ENCODE measurements at regions not wholly inside any gene's neighbourhood (a gene's known extent, or its start where the extent isn't known, plus 50 kb on each side); places are given as distances from the start of the nearest gene placed in this dataset.

- H3K36me3 ChIP-seq (replicated peaks) = no peaks in the 10 kb centered on the region
- H3K4me3 ChIP-seq (ENCODE audit: low read depth, low read length) = no peak overlapping the region
- no peaks in the 10 kb centered on the region for H3K27me3 ChIP-seq (replicated peaks)
- H3K27ac ChIP-seq = no peak overlapping the region
- TF ChIP-seq, protein P1, sequence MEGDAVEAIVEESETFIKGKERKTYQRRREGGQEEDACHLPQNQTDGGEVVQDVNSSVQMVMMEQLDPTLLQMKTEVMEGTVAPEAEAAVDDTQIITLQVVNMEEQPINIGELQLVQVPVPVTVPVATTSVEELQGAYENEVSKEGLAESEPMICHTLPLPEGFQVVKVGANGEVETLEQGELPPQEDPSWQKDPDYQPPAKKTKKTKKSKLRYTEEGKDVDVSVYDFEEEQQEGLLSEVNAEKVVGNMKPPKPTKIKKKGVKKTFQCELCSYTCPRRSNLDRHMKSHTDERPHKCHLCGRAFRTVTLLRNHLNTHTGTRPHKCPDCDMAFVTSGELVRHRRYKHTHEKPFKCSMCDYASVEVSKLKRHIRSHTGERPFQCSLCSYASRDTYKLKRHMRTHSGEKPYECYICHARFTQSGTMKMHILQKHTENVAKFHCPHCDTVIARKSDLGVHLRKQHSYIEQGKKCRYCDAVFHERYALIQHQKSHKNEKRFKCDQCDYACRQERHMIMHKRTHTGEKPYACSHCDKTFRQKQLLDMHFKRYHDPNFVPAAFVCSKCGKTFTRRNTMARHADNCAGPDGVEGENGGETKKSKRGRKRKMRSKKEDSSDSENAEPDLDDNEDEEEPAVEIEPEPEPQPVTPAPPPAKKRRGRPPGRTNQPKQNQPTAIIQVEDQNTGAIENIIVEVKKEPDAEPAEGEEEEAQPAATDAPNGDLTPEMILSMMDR (IDR thresholded peaks at IDR 0.05; ENCODE audit: low read depth, low read length, missing control alignments) = no peak
- in situ Hi-C loops (cut with HindIII; ENCODE audit: low pct_ligation_motif_present, low sequenced_read_pairs) = no loop called here
- DNase-seq = no peak
These were observed 82.2 kb upstream of the WDR72 start for GRCh38 chr15:53841651-53842050.

- Histone ChIP-seq H3K36me3 (replicated peaks) (no peaks in the 10 kb centered on the region), H3K4me3 (ENCODE audit: low read depth, low read length) (no peak overlapping the region), H3K27ac (no peak overlapping the region), H3K27me3 (replicated peaks) (no peaks in the 10 kb centered on the region)
- in situ Hi-C loops (cut with HindIII; ENCODE audit: low pct_ligation_motif_present, low sequenced_read_pairs) = no loop called here
- no peak for DNase-seq
- TF ChIP-seq, protein P1 (IDR thresholded peaks at IDR 0.05; ENCODE audit: low read depth, low read length, missing control alignments) = no peak
These were observed 81.2 kb upstream of the WDR72 start for GRCh38 chr15:53840681-53841080.

DNA sequence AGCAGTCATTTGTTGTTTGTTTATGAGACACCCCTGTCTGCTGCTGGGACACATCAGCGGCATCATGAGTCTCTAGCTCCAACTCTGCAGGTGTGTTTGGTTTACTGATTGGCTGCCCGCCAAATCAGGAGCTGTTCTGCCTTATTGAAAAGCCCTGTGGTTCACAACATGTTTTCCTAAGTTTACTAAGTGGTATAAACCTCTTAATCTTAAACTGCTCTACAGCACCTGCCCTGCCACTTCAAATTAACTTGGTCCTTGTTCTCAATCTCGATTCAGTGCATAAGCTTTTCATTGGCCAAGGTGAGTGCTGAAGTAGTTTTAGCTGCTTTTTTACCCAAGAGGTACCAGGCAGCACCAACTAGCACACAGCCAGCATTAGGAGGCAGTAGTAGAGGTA is 77.8 kb upstream of the WDR72 start:
- H3K36me3 ChIP-seq (replicated peaks) = no peaks in the 10 kb centered on the region
- H3K4me3 ChIP-seq (ENCODE audit: low read depth, low read length) = no peak overlapping the region
- in situ Hi-C loops (cut with HindIII; ENCODE audit: low pct_ligation_motif_present, low sequenced_read_pairs) = no loop called here
- TF ChIP-seq, protein P1 (IDR thresholded peaks at IDR 0.05; ENCODE audit: low read depth, low read length, missing control alignments) = no peak
- no peak for DNase-seq
- no peak overlapping the region for H3K27ac ChIP-seq
- H3K27me3 ChIP-seq (replicated peaks) = no peaks in the 10 kb centered on the region

- DNase-seq = no peak
- Histone ChIP-seq H3K27me3 (replicated peaks) (no peaks in the 10 kb centered on the region), H3K27ac (no peak overlapping the region), H3K4me3 (ENCODE audit: low read depth, low read length) (no peak overlapping the region), H3K36me3 (replicated peaks) (no peaks in the 10 kb centered on the region)
- in situ Hi-C loops (cut with HindIII; ENCODE audit: low pct_ligation_motif_present, low sequenced_read_pairs) = no loop called here
- TF ChIP-seq, protein P1 (IDR thresholded peaks at IDR 0.05; ENCODE audit: low read depth, low read length, missing control alignments) = no peak
These were observed 77.2 kb upstream of the WDR72 start for GRCh38 chr15:53836618-53837017.

DNA sequence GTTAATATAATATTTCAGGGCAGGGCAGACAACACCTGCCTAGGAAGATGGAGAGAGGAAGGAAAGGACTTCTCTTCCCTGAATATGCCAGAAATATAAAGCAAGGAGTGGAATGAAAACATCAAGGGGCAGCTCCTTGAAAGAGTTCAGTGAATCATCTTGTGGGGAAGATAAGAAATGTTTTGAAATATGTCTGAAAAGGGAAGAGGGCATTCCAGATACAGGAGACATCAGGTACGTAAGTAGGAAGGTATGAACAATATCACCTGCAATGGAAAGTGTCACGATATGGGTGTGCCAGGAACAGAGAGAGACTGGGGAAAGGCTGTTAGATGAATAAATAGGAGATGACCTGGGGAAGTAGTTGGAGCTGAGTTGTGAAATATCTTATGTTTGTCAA is 75.8 kb upstream of the WDR72 start:
- TF ChIP-seq, protein P1 (IDR thresholded peaks at IDR 0.05; ENCODE audit: low read depth, low read length, missing control alignments) = no peak
- Histone ChIP-seq H3K36me3 (replicated peaks) (no peaks in the 10 kb centered on the region), H3K4me3 (ENCODE audit: low read depth, low read length) (no peak overlapping the region), H3K27ac (no peak overlapping the region), H3K27me3 (replicated peaks) (no peaks in the 10 kb centered on the region)
- in situ Hi-C loops (cut with HindIII; ENCODE audit: low pct_ligation_motif_present, low sequenced_read_pairs) = no loop called here
- no peak for DNase-seq

DNA sequence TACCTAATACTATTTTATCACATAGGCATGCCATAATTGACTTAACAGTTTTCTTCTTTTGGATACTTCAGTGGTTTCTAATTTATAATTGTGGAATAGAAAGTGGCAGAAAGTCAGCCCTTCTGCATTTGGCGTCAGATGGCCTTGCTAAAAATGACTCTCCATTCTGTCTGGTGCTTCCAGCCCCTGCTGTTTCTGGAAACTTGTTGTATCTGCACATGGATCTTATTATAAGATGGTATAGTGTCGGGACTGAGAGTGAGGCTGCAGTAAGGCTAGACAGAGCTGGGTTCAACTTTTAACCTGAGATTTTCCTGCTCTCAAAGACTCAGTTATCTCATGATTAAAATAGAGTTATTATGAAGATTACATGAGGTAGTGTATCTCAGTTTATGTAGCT is 74.8 kb upstream of the WDR72 start:
- no peak for DNase-seq
- Histone ChIP-seq H3K4me3 (ENCODE audit: low read depth, low read length) (no peak overlapping the region), H3K27me3 (replicated peaks) (no peaks in the 10 kb centered on the region), H3K27ac (no peak overlapping the region), H3K36me3 (replicated peaks) (no peaks in the 10 kb centered on the region)
- in situ Hi-C loops (cut with HindIII; ENCODE audit: low pct_ligation_motif_present, low sequenced_read_pairs) = no loop called here
- TF ChIP-seq, protein P1 (IDR thresholded peaks at IDR 0.05; ENCODE audit: low read depth, low read length, missing control alignments) = no peak
